DMS114 treated with DMSO at 0.1 percent for 48 hours (cell line): ENCODE measurements at regions not wholly inside any gene's neighbourhood (a gene's known extent, or its start where the extent isn't known, plus 50 kb on each side); places are given as distances from the start of the nearest gene placed in this dataset.

Experiments
- DNase-seq: peaks from one replicate; lab custom pipeline; 2025; ENCODE audit not compliant: unreplicated experiment; lab: John Stamatoyannopoulos, UW

GRCh38 chr18:8942909-8943545 is 159.5 kb upstream of the NDUFV2 start:
- no peak for DNase-seq

DNA sequence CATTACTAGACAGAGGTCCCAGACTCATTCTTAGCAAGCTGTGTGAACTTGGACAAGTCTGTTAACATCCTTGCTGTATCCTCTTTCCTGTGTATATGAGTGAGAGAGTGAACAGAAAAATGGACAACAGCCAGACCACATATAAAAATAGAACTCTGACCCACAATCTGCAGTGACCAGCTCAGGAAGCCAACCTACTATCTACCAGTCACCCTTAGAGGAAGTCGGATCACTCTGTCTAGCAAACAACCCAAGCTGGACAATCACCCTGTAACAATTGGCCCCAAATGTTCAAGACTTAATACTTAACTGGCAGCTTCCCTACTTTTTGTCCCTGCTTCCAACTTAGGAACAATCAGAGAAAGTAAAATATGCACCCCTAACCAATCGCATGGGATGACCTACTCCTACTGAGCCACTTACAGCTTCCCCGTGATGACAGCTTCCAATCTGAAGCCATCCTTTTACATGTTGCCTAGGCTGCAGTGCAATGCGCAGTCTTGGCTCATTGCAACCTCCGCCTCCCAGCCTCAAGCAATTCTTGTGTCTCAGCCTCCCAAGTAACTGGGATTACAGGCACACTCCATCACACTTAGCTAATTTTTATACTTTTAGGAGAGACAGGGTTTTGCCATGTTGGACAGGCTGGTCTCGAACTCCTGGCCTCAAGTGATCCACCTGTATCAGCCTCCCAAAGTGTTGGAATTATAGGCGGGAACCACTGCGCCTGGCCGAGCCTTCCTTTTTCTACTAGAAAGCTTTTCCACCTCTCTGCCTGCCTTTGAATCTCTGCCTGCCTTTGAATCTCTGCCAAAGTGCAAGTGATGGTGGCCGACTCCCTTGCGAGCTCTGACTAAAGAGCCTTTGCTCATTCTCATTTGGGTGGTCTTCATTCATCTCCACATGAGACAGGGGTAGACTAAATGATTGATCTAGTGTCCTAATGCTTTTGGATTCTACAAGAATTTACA is 158.3 kb upstream of the NDUFV2 start:
- DNase-seq: no peak

- DNase-seq: no peak
Measured at GRCh38 chr18:8944871-8945245, 157.6 kb upstream of the NDUFV2 start.

DNA sequence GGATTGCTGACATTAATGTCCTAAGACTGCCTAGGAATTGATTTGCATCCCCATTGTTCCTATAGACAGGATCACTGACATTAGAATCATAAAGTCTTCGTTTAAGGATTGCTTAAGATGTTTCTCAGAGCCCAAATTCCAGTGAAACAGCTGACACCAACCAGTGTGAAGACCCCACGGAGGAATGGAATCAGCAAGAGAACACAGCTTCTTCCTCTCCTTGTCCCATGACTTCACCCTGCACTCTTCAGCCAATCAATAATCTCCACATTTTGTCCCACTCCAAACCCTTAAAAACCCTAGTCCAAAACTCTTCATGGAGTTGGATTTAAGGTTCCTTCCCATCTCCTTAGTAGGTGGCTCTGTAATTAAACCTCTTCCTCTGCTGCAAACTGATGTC is 157.0 kb upstream of the NDUFV2 start:
- no peak for DNase-seq

DNA sequence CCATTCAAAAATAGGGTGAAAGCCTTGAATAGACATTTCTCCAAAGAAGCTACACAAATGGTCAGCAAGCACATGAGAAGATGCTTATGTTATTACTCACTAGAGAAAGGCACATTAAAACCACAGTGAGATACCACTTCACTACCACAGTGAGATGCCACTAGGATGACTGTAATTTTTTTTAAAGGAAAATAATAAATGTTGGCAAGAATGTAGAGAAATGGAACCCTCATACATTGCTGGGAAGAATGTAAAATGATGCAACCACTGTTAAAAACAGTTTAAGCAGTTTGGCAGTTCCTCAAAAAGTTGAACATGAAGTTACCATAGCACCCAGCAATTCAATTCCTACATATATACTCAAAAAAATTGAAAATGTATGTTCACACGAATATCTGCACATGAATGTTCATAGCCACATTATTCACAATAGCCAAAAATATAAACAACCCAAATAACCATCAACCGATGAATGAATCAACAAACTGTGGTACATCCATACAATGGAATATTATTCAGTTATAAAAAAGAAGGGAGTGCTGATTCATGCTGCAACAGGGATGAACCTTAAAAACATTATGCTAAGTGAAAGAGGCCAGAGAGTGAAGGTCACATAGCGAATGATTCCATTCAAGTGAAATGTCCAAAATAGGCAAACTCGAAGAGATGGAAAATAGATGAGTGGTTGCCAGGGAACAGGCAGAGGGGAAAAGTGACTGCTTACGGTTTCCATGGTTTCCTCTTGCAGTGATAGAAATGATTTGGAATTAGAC is 156.2 kb upstream of the NDUFV2 start:
- no peak for DNase-seq

DNA sequence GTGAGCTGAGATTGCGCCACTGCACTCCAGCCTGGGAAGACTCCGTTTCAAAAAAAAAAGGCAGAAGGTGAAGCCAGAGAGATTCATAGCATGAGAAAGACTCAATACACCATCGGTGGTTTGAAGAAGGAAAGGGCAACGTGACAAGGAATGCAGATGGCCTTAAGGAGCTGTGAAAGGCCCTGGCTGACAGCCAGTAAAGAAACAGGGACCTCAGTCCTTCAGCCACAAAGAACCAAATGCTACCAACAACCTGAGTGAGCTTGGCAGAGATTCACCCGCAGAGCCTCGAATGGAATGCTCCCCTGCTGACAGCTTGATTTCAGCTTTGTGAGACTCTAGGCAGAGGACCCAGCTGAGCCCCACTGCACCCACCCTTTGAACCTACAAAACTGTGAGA is 154.9 kb upstream of the NDUFV2 start:
- no peak for DNase-seq

- no peak for DNase-seq
Measured at GRCh38 chr18:8948011-8948410, 154.5 kb upstream of the NDUFV2 start.

GRCh38 chr18:8948471-8949149 is 153.9 kb upstream of the NDUFV2 start:
- no peak for DNase-seq

DNA sequence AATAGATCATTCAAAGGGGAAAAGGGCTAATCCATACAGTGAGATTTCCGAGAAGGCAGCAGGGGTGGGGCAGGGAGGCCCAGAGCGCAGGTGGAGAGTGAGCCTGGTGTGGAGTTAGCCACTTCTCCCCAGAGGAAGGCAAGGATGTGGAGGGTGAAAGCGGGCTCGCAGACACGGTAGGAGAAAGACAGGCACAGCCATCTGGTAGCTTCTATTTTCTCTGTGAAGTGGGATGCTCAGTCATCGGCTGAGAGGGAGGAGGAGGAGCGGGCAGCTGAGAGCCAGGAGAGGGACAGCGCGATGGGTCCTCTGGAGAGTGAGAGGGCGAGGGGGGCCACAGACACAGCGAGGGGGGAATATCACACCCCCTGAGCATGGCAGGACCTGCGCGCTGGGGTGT is 153.3 kb upstream of the NDUFV2 start:
- DNase-seq: no peak

GRCh38 chr18:8951491-8951890 is 151.0 kb upstream of the NDUFV2 start:
- no peak for DNase-seq

GRCh38 chr18:8952174-8952573 is 150.3 kb upstream of the NDUFV2 start:
- no peak for DNase-seq

- DNase-seq: no peak
Measured at GRCh38 chr18:8952769-8953760, 149.4 kb upstream of the NDUFV2 start.

- no peak for DNase-seq
Measured at GRCh38 chr18:8957731-8958130, 144.8 kb upstream of the NDUFV2 start.

- DNase-seq: no peak
Measured at GRCh38 chr18:8958660-8959059, 143.8 kb upstream of the NDUFV2 start.

GRCh38 chr18:8959551-8960135 is 142.9 kb upstream of the NDUFV2 start:
- no peak for DNase-seq

DNA sequence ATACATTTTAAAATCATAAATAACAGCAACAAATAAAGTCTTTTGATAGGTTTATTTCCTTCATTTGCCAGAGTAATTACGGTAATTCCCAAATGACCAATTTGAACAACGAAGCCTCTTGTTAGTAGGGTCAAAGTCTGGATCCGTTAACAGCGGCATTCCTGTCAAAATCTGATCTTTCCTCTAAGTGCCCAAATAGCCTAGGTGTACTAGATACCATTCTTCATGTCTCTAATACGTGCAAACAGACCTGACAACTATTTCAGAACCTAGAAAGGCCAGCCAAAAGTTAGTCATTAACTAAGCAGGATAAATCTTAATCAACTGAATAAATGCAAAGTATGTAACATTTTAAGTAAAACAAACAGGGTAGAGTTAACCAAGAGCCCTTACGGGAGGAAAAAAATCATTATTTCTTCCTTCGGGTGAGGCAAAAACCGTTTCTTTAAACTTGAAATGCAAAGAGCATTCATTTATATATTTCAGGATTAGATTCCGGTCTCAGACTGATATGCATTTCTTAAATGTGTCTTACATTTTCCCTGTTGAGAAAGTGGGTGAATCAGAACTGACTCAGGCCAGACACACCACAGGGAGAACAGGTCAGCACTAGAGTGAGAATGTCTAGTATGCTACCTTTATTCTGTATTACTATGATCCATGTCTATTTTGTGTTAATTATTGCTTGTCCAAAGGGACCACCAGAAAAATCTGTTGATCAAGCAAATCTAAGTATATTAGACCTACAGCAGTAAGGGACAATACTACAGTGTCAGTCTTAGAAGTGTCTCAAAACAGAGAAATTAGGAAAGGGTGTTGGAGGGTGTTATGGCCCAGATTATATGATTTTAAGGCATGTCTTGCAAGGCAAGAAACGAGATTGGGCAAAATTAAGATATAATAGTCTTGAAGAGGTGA is 141.5 kb upstream of the NDUFV2 start:
- DNase-seq: no peak

DNA sequence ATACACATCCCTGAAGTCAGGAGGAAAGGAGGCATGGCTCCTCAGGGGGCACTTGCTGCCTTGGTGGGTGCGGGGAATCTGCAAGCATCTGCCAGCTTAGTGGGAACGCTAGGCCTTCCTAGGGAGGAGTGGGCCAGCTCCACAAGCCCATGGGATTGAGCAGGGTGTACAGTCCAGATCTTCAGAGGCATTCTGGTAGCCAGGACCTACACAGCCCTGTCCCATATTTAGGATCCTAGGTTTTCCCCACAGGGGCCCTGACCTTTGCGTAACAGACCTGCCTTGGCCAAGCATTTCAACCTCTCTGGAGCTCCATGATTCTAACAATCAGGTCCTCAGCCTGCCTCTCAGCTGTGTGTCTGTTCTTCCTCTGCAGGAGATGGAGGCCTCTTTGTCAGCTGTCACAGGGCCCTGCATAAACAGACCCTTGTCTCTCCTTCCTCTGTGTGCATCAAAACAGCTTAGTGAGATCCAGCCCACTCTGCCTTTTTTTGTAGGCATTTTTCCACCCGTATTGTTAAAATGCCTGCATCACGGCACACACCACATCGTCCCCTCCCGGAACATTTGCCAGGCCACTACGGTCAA is 140.2 kb upstream of the NDUFV2 start:
- no peak for DNase-seq
